ENCODE measurements at regions not wholly inside any gene's neighbourhood (a gene's known extent, or its start where the extent isn't known, plus 50 kb on each side); places are given as distances from the start of the nearest gene placed in this dataset.

- TF ChIP-seq POLR2AphosphoS5 (IDR thresholded peaks at IDR 0.05; ENCODE audit: low read depth, low read length) (no peak), POLR2A (IDR thresholded peaks at IDR 0.05; ENCODE audit: low read depth, low read length) (no peak)
Measured at GRCh38 chr20:56868746-56869145, 239.6 kb downstream of the TFAP2C start.
